GM19328 (cell line): ENCODE measurements at regions not wholly inside any gene's neighbourhood (a gene's known extent, or its start where the extent isn't known, plus 50 kb on each side); places are given as distances from the start of the nearest gene placed in this dataset.
"Not testable (repeated sequence)": the region's sequence is repeated elsewhere in the genome, so short reads cannot be mapped to it uniquely, and the experiment has no call there.

ENCODE experiments used
- ATAC-seq: cut with Tn5 transposase; IDR thresholded peaks from one replicate; pipeline ENCODE4 v1.9.1; 2021; ENCODE audit warnings: mild to moderate bottlenecking, moderate library complexity; ENCODE audit not compliant: unreplicated experiment

DNA sequence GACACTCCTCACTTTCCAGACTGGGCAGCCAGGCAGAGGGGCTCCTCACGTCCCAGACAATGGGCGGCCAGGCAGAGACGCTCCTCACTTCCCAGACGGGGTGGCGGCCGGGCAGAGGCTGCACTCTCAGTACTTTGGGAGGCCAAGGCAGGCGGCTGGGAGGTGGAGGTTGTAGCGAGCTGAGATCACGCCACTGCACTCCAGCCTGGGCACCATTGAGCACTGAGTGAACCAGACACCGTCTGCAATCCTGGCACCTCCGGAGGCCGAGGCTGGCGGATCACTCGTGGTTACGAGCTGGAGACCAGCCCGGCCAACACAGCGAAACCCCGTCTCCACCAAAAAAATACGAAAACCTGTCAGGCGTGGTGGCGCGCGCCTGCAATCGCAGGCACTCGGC lies 134.1 kb upstream of the BOD1L1 start:
- ATAC-seq = not testable (repeated sequence)

GRCh38 chr4:13762130-13762529 lies 134.6 kb upstream of the BOD1L1 start:
- ATAC-seq = no peak

DNA sequence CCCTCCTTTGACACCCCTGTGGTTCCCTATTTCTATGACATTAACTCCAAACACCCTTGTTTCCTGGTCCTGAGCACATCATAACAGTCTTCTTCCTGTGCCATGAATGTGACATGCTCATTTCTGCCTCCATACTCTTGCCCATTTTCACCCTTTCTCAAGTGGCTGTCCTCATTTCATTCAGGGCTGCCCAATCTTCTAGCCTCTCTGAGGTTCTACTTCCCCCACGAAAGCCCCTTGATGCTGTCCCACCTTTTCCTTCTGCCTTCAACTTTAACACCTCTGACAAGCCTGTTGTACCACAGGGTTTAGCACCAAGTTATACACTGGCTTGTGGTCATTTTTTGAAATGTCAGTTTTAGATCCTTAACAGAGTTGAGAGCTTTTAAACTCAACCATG lies 136.2 kb upstream of the BOD1L1 start:
- no peak for ATAC-seq

DNA sequence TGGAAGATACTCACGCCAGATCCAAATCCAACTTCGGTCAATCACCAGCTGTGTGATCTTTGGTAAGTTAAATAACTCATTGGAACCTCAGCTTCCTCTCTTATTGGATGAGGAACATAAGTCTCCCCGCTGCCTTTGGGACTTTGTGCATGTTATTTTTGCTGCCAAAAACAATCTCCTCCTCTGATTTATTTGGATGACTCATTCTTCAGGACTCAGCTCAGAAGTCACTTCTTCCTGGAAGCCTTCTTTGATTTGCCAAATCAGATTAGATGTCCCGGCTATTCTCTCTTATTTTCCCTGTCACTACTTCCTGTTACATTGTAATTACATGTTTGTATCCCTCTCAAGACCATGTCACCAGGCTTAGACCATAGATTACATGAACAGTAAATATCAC lies 138.0 kb upstream of the BOD1L1 start:
- ATAC-seq = no peak

DNA sequence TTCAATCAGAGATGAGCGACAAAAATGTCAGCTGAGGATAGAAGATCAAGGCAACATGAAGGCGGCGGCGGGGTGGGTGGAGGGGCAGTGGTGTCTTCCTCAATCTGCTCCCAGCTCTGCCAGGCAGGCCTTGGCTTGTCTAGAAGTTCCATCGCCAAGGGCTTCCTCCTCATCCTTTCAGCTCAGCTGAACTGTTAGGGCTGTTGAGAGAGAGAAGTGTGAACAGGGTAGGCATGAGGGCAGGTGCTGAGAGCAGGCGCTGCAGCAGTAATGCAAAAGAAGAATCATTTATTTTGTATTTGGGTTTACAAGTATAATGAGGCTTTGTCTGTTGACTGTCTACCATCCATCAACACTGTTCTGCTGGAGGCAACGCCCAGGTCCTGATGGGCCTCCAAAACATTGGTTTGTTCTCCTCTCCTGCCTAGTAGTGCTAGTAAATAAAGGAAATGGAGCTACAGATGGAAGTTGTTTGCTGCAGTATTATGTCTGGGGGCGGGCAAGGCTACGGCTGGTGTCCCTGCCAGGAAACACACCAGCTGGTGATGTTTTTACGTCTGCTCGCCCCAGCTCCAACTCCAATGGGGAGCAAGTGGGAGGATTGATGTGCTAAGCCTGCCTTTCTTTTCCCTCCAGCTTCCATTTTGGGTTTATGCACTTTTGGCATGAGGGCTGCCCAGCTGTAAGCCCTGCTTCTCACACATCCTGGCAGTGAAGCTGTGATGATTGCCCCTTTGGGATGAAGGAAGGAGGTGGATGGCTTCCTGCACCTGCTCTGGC lies 139.4 kb upstream of the BOD1L1 start:
- ATAC-seq = no peak

- ATAC-seq = no peak
Observed at GRCh38 chr4:13777341-13777740, 149.8 kb upstream of the BOD1L1 start.

DNA sequence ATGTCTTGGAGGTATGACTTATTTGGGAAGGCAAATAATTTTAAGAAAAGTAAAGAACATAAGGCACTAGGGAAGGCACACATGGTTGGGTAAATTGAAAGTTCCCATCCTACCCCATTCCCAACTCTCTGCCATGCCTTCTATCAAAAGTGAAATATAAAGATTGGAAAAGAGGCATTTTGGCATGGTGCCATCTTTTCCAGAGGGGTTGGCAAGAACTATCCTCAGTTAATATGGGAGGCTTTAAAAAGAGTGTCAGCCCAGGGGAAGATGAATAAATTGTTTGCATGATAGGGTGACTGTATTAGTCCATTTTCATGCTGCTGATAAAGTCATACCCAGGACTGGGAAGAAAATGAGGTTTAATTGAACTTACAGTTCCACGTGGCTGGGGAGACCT lies 150.8 kb upstream of the BOD1L1 start:
- ATAC-seq = no peak

- ATAC-seq = no peak
Observed at GRCh38 chr4:13782231-13782630, 154.7 kb upstream of the BOD1L1 start.

DNA sequence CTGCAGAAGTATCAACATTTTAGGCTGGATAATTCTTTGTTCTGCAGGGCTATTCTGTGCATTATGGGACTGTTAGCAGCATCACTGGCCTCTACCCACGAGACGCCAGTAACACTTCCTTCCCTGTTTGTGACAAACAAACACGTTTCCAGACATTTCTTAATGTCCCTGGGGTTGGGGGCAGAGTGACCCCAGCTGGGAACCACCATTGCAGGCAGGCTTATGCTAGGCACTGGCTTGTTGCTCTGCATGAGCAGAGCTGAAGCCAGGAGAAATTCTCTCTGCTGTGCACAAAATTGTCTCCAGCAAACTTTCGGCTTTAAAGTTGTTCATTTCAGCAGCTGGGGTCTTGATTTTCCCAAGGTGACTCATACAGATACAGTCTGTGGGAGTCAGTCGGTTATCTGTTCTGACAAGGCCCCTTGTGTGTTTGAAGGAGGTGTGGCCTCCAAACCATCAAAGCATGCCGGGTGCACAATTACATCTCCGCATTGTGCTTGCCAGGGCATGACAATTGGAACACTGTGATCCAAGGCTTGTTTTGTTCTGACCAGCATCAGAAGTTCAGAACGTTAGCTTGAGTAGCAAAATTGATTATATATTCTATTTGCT lies 156.4 kb upstream of the BOD1L1 start:
- ATAC-seq = peak; percentile 78

GRCh38 chr4:13793020-13793710 lies 165.6 kb upstream of the BOD1L1 start:
- ATAC-seq = no peak

DNA sequence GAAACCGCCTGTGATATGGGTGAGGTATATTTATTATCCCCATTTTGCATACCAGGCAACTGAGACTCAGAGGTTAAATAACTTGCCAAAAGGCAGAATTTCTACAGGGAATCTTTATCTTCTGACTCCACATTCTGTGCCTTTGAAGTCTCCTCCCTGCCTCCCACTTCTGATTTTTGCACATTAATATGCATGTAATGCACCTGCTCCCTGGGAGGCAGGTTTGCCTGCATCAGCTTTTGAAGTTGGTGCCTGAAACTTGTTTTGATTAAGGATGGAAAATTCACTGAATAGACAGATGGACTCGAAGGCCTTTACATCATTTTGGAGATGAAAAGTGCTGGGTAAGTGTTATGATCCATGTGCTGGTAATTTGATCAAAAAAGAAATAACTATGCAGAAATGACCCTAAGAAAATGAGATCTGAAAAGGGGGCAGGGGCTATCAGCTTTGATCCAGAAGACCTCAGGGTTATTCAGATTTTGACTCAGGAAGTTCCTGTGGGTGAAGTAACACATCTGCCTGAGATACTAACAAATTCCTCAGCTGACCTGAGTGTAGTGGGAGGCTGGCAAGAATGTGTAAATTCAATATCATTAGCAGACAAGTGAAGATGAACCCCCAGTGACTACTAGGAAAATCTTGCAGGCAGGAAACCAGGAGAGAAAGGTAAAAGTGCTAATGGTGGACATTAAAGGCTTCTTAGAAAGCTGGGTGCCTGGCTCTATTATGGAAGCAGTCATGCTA lies 167.5 kb upstream of the BOD1L1 start:
- no peak for ATAC-seq

DNA sequence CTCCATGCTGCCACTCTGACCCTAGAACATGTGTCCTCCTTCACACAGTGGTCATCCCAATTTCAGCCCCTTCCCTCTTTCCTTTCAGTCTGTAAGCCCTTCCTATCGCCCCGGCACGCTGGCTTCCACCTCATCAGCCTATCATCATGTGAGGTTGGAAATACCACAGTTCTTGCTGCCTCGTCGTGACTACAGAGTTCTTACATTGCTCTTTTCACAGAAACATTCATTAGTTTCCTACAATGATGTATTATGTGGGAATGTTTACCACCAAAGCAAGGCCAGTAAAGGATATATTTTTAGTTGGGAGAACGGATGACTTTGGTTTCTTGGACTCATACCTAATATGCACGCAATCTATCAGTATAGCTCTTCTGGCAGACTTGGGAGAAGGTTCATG lies 169.5 kb upstream of the BOD1L1 start:
- ATAC-seq = no peak

GRCh38 chr4:13815231-13815630 lies 187.7 kb upstream of the BOD1L1 start:
- no peak for ATAC-seq

DNA sequence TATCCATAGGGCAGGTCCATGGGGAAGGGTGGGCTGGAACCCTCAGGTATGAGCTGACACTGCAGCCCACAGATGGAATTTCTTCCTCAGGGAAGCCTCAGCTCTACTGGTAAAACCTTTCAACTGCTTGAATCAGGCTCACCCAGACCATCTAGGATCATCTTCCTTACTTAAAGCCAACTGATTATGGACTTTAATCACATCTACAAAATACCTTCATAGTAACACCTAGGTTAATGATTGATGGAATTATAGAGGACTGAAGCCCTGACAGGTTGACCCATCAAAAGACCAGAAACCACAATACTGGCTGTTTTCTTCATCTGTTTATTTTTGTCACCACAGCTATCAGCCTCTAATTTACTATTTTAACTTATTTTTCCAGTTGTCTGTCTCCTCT lies 188.9 kb upstream of the BOD1L1 start:
- ATAC-seq = no peak

DNA sequence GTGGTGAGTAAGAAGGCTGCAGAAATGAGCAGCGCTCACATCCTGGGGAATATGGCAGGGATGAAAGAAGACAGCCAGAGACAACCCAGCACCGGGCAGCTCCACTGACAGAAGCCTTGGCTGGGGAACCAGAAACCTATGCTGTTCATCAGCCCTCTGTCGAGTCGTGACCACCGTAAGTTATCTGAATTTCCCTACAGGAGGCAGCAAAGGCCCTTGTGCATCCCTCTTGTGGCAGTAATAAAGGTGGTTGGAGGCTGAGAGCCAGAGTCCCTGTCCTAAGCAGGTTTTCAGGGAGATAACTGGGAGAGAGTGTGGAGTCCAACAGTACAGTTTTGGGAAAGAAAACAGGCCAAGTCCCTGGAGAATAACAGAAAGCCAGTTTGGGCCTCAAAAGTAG lies 194.0 kb upstream of the BOD1L1 start:
- ATAC-seq = no peak

DNA sequence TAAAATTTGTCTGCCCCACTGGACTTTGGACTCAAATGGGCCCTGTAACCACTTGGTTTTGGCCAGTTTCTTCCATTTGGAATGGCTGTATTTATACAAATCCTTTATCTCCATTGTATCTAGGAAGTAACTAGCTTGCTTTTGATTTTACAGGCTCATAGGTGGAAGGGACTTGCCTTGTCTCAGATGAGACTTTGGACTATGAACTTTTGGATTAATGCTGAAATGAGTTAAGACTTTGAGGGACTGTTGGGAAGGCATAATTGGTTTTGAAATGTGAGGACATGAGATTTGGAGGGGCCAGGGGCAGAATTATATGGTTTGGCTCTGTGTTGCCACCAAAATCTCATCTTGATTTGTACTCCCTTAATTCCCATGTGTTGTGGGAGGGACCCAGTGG lies 198.3 kb upstream of the BOD1L1 start:
- not testable (repeated sequence) for ATAC-seq

DNA sequence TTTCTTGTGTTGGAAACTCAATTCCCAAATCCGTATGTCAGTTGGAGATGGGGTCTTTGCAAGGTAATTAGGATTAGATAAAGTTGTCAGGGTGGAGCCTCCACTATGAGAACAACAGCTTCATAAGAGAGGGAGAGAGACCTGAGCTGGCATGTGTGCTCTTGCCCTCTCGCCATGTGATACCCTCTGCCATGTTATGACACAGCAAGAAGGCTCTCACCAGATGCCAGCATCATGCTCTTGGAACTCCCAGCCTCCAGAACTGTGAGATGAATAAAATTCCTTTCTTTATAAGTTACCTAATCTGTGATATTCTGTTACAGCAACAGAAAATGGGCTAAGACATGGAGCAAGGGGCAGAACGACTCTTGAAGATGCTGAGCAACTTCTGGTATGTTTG lies 201.9 kb upstream of the BOD1L1 start:
- no peak for ATAC-seq

DNA sequence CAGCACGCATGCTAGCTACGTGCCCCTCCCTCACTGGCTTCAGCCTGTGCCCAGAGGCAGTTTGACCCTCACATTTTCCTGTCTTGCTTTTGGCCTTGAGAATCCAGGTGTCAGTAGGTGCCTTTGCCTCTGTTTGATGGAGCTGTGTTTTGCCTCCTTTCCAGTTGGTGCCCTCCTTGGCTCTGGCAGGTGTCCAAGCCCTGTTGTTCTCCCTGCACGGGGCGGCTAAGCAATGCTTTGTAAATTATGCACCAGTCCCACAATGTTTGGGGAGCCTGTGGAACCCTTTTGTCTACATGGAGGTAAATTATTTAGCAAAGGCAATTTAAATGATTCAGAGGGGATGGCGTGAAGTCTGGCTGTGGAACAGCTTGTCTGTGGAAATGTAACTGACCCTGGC lies 202.9 kb upstream of the BOD1L1 start:
- ATAC-seq = no peak

DNA sequence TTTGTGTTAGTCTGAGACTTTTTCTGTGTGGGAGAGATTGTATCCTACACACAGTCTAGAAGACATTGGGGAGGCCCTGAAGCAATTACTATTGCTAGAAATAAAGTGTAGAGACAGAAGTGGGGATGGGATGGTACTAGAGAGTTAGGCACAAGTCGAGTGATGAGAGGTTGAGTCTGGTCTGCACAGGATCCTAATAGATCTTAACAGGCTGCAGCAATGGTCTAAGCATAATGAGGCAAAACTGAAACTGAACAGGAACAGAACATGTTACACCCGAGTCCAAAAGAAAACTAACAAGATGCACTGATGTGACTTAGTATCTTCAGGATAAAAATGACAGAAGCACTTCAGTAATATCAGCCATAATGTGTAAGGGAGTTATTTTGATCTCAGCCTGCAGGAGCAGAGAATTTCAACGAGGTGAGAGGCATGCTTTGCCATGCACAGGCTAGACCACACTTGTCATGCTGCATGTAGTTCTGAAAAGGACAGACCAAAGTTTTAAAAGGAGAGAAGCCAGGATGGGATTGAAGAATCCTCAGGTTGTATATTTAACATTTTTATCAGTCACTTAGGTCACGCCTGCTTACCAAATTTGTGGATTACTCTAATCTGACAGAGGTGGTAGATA lies 205.8 kb upstream of the BOD1L1 start:
- ATAC-seq = no peak

DNA sequence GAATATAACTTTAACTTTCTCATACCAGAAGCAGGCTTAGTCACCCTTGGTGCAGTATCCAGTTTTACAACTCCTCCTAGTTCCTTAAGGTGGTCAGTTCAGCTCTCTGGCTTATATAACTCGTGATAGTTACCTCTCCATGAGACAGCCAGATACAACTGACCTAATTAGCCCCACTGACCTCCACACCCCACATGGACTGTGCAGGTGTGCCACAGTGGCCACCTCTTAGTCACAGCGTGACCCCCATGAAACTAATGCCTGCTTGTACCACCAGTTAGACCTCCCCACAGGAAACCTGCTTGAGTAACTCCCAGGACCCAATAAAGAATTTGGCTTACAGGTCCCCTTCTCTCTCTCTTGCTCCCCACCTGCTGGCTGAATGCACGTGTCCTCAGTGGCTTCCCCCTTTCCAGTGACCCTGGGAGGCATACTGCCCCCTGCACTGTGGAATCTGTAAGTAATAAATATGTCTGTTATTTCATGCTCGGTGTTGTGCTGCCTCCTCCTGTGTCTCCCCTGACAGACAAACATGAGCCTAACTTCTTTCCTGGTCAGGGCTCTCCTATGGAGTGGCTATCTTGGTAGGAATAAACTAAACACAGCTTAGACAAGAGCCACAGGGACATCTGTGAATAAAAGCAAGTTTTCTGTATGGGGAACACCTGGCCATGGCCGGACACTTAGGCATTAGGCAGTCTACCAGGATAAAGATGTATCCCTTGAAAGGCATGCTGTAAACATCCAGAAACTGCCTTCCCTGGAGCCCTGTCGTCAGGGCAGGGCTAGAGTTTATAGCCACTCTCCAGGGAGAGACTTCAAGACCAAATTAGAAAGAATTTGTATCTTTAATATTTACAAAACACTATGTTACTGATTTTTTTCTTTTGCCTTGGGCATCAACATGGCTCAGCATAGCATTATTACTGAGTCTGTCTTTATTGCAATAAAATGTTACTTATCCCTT lies 209.7 kb upstream of the BOD1L1 start:
- no peak for ATAC-seq
